ENCODE measurements at regions not wholly inside any gene's neighbourhood (a gene's known extent, or its start where the extent isn't known, plus 50 kb on each side); places are given as distances from the start of the nearest gene placed in this dataset.
"Not testable (repeated sequence)": the region's sequence is repeated elsewhere in the genome, so short reads cannot be mapped to it uniquely, and the experiment has no call there.

- no peak for DNase-seq
Measured at GRCh38 chrX:113048480-113048879, 207.8 kb upstream of the AMOT start.

GRCh38 chrX:113033966-113034680, 193.5 kb upstream of the AMOT start:
- no peak for DNase-seq

DNA sequence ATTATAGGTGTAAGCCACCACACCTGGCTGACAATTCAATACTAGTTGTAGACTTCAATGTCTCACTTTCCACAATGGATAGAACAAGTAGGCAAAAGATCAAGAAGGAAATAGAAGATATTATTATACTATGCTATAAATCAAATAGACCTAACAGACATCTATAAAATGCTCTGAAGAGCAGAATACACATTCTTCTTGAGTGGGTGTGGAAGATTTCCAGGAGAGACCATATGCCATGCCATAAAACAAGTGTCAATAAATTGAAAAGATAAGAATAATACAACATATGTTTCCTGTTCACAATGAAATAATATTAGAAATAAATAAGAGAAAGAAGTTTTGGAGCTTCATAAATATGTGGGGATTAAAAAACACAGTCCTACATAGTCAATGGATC, 179.3 kb upstream of the AMOT start:
- DNase-seq = no peak

DNA sequence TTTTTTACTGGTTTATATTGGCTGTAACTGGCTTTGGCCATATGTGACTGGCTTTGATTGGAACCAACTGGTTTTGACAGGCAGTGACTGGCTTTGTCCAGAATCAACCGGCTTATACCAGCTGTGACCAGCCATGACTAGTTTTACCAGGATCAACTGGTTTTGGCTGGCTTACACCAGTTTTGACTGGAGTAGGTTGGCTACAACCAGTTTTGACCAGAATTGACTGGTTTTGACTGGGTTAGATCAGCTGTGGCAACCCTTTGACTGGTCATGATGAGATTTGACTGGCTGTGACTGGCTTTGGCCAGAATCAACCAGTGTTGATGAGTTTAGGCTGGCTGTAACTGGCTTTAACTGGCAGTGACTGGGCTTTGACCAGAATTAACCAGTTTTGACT, 169.2 kb upstream of the AMOT start:
- DNase-seq = no peak

DNA sequence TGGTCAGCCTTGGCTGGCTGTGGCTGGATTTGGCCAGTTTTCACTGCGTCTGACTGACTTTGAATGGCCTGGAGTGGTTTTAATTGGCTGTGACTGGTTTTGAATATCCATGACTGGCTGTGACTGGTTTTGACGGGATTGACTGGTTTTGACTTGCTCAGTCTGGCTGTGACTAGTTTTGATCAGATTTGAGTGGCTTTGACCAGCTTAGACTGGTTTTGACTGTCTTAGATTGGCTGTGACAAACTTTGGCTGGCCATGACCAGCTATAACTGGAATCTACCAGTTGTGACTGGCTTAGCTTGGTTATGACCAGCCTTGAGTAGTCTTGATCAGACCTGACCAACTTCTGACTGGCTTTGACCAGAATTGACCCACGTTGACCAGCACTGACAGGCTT, 168.4 kb upstream of the AMOT start:
- no peak for DNase-seq

DNA sequence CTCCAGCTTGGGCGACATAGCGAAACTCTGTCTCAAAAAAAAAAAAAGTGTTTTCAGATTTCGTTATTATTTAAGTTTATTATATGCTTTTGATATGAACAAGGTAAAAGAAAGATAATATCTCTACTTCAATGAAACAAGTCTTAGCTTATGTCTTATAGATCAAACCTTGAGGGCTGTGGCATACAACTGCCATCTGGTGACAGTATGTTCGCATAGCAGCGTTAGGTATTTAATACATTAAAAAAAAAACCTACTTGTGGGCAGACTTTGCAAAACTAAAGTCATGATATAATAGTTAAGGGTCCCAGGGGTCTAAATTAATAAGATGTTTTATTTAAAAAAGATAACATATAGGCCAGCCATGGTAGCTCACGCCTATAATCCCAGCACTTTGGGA, 161.2 kb upstream of the AMOT start:
- DNase-seq = no peak

GRCh38 chrX:112997991-112998390, 157.4 kb upstream of the AMOT start:
- no peak for DNase-seq

- DNase-seq = no peak
Measured at GRCh38 chrX:112991801-112992200, 151.2 kb upstream of the AMOT start.

DNA sequence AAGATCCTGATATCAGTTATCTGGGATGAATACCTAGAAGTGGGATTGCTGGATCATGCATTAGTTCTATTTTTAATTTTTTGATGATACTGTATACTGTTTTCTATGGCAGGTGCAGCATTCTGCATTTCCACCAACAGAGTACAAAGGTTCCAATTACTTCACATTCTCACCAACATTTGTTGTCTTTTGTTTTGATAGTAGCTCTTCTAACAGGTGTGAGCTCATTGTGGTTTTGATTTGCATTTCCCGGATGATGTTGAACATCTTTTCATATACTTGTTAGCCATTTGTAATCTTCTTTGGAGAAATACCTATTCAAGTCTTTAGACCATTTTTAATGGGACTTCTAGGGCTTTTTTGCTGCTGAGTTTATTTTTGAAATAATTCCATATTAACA, 139.2 kb upstream of the AMOT start:
- DNase-seq = no peak

DNA sequence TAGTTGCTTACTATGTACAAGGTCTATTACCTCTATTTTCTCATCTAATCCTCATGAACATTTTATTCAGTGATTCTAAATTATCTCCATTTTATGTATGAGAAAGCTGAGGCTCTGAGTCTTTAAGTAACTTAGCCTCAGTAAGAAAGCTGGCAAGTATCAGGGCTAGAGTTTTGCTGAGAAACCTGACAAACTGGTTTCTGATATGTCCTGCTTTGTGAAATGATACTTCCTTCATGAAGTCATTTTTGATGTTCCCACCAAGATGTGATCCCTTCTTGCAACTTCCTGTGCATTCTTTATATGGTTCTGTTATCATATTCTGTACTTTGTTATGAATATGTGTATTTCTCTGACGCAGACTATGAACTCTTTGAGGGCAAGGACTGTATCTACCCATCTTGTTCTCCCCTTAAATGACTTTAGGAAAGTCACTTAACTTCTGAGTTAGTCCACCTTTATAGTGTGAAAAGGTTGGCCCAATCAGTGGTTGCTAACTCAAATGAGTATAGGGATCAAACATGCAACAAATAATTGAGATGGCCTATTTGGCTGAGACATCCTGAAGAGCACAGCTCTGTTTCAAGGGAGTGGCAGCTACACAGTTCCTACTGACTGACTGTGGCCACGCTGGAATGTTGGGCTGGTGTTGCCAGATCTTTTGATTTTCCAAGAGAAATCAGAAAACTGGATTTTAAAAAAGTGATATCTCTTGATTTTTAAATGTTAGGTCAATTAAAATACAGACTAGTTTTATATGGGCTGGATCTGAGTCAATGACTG, 127.9 kb upstream of the AMOT start:
- DNase-seq = no peak

DNA sequence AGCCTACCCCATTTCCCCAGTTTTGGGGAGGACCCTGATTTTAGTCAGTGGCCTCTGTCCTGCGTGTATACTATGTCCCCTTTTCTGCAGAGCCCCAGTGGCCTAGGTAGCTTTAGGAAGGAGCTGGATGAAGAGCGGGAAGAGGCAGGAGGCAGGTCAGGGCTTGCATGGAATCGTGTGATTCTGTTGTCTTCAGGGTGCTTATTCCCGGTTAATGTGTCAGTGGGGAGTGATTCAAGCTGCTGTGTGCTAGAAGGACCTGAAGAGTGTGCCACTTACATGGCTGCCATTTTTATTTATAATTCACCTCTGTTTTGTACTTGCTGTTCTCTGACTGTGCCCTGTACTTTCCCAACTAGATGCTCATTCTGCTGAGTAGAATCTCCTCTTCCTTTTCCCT, 127.3 kb upstream of the AMOT start:
- no peak for DNase-seq

DNA sequence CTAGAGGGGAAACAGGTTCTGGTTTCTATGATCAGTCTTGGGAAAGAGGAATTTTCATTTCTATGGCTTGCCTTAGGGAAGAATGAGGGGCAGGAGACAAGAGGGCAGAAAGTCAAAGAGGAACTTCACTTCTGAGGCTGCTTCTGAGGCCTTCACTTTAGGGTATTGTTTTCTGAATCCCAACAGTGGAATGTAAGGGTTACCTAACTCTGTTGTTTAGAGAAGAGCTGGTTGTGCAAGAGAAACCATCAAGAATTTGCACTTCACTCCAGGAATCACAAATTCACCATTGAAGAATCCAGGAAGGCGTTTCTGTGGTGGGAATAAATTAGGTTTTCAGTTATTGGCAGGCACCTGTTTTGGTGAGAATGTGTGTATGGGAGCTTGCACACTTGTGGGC, 126.7 kb upstream of the AMOT start:
- DNase-seq = no peak

DNA sequence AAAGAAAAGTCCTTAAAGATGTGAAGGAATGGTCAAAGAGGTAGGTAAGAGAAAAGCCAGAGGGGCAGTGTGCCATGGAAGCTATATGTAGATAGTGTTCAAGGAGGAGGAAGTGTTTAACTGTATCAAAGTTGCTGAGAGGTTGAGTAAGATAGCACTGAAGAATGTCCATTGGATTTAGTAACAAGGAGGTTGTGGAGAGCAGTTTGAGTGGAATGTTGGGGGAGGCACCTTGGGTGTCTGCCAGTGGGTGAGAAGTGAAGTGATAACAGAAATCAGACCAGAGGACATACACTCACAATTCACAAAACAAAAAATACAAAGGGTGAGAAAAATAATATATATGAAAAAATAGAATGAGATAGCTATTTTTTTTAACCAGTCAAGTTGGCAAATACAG, 121.3 kb upstream of the AMOT start:
- no peak for DNase-seq

DNA sequence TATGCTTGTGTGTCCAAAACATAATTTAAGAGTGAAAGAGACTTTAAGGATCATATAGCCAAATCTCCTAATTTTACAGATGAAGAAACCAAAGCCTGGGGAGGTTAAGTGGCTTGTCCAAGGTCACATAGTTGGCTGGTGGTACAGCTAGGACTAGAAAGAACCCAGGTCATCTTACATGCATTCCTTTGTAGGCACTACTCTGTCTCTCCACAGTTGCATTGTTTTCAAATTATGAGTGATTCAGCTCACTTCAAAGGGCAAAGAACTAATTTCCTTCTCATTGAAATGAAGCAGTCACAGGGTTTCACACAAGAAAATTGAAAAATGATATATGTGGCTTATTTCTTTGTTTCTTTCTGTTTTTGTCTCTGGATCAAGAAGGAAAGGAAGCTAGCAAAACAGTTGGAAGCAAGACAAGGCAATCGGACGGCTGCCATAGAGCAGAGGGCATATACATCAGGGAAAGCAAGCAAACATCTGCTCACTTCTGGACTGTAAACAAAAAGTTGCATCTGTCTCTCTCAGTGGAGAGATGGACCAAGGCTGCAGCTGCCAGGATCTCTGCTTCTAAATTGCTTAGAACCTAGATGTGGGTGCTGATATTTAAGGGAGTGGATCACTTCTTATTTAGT, 107.5 kb upstream of the AMOT start:
- DNase-seq = peak in 1 of 3 donors; percentile 38

DNA sequence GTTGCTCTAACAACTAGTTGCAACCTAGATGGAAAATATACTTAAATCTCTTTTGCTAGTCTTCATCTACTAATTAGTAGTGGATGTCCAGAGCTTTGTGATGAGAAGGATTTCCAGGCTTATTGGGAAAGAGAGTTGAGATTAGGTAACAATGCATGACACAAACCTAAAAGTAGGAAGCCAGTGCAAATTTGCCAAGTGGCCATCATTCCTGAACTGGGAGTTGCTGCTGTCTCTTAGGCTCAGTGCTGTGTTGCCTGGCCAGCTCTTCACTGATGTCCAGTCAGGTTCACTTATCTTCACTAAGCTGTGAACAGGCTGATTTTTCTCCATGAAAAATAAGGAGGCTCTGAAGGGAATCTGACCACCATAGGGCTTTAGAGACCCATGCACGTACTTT, 105.6 kb upstream of the AMOT start:
- no peak for DNase-seq

DNA sequence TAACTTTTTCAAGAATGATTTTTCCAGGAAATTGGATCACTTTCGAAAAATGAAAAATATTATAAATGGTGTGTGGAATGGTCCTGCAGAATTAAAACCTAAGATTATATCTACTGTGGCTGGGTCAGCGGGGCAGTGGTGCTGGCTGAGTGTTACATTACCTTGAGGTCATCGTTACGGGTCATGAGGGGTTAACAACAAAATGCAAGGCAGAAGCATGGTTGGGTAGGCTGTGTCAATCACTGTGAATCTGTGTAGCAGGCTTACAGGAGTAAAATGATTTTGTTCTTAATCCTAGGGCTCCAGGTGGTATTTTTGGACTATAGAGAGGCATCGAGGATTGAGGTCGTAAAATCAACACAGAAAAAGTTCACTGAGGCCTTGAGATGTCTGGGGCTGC, 105.2 kb upstream of the AMOT start:
- no peak for DNase-seq

DNA sequence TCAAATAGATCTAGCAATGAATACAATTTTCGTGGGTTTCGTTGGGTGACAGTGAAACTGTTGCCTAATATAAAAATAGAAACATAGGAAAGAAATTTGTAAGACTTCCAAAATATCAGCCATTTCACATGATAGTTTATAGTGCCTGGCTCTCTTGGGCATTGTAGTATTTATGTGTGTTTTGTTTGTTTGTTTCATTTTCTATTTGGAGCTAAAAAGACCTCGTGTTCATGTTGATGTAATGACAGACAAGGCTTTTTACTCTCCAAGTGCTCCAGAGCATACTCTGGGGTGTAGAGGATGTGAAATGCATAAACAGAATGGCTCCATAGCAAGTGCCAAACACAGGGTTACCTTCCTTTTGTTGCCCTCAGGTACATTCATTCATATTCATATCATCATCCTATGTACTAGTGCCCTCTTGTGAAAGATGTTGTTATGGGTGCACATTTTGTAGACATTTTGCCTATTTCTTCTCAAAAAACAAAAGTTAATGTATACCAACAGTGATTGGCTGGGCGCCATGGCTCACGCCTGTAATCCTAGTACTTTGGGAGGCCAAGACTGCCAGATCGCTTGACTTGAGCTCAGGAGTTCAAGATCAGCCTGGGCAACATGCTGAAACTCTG, 100.7 kb upstream of the AMOT start:
- peak in 1 of 3 donors; percentile 31 for DNase-seq

GRCh38 chrX:112935029-112935428, 94.4 kb upstream of the AMOT start:
- DNase-seq = no peak

GRCh38 chrX:112931900-112932299, 91.3 kb upstream of the AMOT start:
- no peak for DNase-seq

DNA sequence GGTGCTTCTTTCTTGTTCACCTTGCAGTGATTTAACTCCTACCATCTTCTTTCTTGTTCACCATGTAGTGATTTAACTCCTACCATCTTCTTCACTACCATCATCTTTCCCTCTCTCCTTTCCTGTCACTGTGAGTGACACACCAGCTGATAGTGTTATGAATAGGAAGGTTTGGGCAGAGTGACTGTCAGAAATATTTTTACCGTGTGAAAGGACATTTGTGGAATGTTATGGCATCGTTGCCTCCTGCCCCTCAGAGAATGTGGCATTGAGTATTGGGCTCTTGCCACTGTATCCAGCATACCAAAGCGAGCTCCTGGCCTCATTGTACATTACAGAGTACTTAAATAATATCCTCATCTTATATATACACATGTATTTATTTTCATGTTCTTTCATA, 90.8 kb upstream of the AMOT start:
- DNase-seq = no peak

GRCh38 chrX:112923381-112923780, 82.8 kb upstream of the AMOT start:
- DNase-seq = not testable (repeated sequence)

DNA sequence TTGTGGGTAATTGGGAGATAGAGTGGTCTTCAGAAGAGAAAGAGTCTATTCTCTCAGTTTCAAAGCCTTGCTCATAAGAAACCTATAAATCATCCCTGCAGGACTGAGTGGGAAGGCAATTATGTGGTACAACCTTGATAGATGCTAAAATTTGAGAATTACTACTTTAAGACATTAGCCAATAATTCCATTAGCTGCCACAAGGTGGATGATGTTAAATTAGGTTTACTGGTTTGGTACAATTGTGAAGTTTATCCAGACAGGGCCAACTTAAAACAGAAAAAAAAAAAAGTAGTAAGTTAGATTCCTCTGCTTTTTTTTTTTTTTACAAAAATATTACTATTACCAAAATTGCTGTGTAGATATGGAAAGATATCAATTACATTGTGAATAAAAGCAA, 73.2 kb upstream of the AMOT start:
- DNase-seq = no peak

- DNase-seq = no peak
Measured at GRCh38 chrX:112910418-112910817, 69.8 kb upstream of the AMOT start.
